Lower leg skin (tissue), 4 donors: ENCODE measurements at regions not wholly inside any gene's neighbourhood (a gene's known extent, or its start where the extent isn't known, plus 50 kb on each side); places are given as distances from the start of the nearest gene placed in this dataset.

ENCODE experiments used
- DNase-seq, 2 donors: peaks; one replicate each; pipeline ENCODE4 v3.0.0-alpha.2; 2019; ENCODE audit warnings: low spot score in 2 of 2
- H3K4me3 ChIP-seq: fragments of 200-600 bp; sonication (generic); 2 replicates; pipeline ENCODE4 v1.5.1; 2017; ENCODE audit warnings: mild to moderate bottlenecking, low read depth; ENCODE audit not compliant: poor library complexity, severe bottlenecking
- POLR2A ChIP-seq, 2 donors: fragments of 450-650 bp; IDR thresholded peaks; one replicate each; pipeline ENCODE4 v1.6.1; 2016 to 2017; ENCODE audit warnings: antibody characterized with exemption in 2 of 2, mild to moderate bottlenecking in 1 of 2, moderate library complexity in 1 of 2
- WGBS, 2 donors: methylation state at CpG; one replicate each; pipeline ENCODE4 v1.1.5; 2018; 5-methylcytosine and 5-hydroxymethylcytosine counted together
- intact Hi-C: fragments of 100-400 bp; cut with DNase I; formaldehyde crosslinking; loops from one replicate; pipeline ENCODE4 v1.15.0; 2023; ENCODE audit warnings: low total_unique reads
- TF ChIP-seq, protein P1 (sequence below), 3 donors: fragments of 450-650 bp; IDR thresholded peaks; one replicate each; pipeline ENCODE4 v1.5.1; 2016; ENCODE audit warnings: antibody characterized with exemption in 3 of 3, mild to moderate bottlenecking in 3 of 3, moderate library complexity in 2 of 3

DNA sequence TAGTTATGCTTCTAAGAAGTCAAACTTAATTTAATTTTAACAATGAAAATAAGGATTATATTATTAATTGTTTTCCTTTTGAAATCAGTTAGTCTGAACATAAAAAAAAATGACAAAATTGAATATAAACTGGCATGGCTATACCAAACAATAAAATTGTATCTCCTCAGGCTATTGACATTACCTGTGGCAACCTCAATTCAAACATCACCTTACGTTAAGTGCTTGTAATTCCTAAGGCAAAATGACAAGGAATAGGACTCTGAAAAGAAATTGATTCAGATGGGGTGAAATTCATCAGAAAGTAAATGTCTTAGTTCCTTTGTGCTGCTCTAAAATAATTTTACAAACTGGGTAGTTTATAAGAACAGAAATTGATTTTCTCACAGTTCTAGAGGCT lies 89.5 kb downstream of the SLITRK6 start:
- no peak for DNase-seq
- intact Hi-C loops: no loop called here
- no peak overlapping the region for H3K4me3 ChIP-seq
- TF ChIP-seq, protein P1, sequence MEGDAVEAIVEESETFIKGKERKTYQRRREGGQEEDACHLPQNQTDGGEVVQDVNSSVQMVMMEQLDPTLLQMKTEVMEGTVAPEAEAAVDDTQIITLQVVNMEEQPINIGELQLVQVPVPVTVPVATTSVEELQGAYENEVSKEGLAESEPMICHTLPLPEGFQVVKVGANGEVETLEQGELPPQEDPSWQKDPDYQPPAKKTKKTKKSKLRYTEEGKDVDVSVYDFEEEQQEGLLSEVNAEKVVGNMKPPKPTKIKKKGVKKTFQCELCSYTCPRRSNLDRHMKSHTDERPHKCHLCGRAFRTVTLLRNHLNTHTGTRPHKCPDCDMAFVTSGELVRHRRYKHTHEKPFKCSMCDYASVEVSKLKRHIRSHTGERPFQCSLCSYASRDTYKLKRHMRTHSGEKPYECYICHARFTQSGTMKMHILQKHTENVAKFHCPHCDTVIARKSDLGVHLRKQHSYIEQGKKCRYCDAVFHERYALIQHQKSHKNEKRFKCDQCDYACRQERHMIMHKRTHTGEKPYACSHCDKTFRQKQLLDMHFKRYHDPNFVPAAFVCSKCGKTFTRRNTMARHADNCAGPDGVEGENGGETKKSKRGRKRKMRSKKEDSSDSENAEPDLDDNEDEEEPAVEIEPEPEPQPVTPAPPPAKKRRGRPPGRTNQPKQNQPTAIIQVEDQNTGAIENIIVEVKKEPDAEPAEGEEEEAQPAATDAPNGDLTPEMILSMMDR (IDR thresholded peaks at IDR 0.05): no peak
- TF ChIP-seq POLR2A (IDR thresholded peaks at IDR 0.05): no peak
- 63 to 74% methylated on average over 1 of the region's 1 CpG for WGBS, 2 donors

DNA sequence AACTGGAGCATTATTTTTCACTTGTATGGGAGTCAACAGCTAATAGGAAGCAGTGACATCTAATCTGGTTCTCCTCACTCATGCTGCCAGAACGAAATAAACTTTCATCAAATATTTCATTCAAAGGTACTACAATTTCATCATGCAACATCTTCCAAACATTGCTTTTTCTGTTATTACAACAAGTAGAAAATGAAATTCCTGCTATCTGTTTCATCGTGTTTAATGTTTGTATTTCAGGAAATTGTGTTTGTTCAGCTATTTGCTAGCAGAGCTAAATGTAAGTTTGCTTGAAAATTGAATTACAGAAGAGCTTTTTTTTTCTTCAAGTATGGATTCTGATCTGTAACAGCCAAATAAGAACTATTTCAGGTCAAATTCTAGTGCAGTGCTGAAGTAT lies 90.1 kb downstream of the SLITRK6 start:
- intact Hi-C loops: no loop called here
- H3K4me3 ChIP-seq: no peak overlapping the region
- TF ChIP-seq, protein P1 (IDR thresholded peaks at IDR 0.05): no peak
- TF ChIP-seq POLR2A (IDR thresholded peaks at IDR 0.05): no peak
- DNase-seq: no peak
- 68 to 73% methylated on average over 2 of the region's 2 CpGs for WGBS, 2 donors

DNA sequence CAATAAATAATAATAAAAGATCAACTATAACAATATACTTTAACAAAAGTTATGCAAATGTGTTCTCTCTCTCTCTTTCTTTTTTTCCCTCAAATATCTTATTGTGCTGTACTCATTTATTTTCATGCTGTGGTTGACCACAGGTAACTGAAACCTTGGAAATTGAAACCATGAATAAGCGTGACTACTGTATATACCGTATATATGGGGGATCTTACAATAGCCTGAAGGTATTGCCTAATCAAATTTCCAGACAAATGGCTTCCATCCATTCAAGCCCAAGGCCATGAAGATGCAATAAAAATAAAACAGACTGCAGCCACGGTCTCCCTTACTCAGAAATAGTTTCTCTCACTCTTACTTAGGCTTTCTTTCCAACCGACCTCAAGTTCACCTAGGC lies 98.3 kb downstream of the SLITRK6 start:
- intact Hi-C loops: no loop called here
- TF ChIP-seq, protein P1 (IDR thresholded peaks at IDR 0.05): no peak
- TF ChIP-seq POLR2A (IDR thresholded peaks at IDR 0.05): no peak
- no peak overlapping the region for H3K4me3 ChIP-seq
- WGBS, 2 donors: 68 to 75% methylated on average over 4 of the region's 4 CpGs
- DNase-seq: no peak

DNA sequence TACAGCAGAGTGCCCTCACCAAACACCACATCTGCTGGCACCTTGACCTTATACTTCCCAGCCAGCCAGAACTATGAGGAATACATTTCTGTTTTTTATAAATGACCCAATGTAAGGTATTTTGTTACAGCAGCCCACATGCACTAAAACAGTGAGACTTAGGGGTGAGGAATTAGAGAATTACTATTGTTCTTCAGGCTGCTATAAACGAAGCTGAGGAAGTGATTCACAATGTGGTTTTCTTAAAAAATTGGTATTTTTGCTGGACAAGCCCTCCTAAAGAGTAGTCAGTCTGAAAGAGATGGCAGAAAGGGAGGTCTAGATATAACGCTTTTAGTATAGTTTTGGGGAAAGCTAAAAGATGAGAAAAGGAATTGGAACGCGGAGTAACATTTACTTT lies 101.0 kb downstream of the SLITRK6 start:
- no peak overlapping the region for H3K4me3 ChIP-seq
- 62% methylated on average over 4 of the region's 4 CpGs for WGBS, 2 donors
- TF ChIP-seq POLR2A (IDR thresholded peaks at IDR 0.05): no peak
- TF ChIP-seq, protein P1 (IDR thresholded peaks at IDR 0.05): no peak
- no peak for DNase-seq
- intact Hi-C loops: no loop called here

DNA sequence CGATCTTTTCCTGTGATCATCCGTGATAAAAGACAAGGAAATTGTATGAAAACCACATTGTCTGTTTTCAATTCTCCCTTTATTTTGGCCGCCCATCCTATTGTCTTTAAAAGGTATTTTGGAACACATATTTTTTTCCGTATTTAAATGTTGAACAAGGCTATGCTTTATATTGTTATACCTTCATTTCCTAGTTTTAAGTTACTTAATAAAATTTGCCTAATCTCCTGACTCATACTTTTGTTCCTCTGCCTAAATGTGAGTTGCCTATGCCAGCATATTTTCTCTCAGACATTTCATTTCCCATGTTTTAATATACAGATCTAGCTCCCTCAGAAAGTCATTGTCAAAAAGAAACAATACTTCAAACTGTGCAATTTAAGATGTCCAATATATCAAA lies 104.2 kb downstream of the SLITRK6 start:
- intact Hi-C loops: no loop called here
- no peak for DNase-seq
- TF ChIP-seq, protein P1 (IDR thresholded peaks at IDR 0.05): no peak
- no peak for TF ChIP-seq POLR2A (IDR thresholded peaks at IDR 0.05)
- 12 to 22% methylated on average over 4 of the region's 4 CpGs for WGBS, 2 donors
- no peak overlapping the region for H3K4me3 ChIP-seq

DNA sequence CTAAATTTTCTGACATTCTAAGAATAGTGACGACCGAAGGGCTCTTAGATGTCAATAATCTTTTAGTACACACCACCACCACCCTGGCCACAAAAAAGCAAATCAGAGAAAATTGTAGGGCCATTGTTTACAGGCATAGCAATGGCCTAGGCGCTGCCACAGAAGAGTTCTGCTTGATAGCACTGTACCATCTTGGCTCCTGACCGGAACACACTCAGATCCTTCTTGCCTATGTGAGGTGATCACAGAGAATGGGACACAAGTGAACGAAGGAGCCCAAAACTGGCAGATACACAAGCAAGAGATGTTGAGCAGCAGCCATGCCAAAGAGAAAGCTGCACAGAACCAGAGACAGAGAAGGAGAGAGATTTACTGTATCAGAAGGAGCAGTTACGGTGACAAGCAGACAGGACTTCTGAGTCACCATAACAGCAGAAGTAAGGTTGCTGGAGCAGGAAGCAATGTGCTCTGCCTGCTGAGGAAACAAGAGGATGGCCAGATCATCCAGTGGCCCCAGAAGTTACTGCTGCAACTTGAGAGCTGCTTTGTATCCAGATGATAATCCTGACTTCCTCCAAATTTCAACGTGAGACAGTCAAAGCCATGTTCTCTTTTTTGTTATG lies 105.2 kb downstream of the SLITRK6 start:
- intact Hi-C loops: no loop called here
- no peak for DNase-seq
- no peak for TF ChIP-seq POLR2A (IDR thresholded peaks at IDR 0.05)
- TF ChIP-seq, protein P1 (IDR thresholded peaks at IDR 0.05): no peak
- 71 to 72% methylated on average over 7 of the region's 7 CpGs for WGBS, 2 donors
- H3K4me3 ChIP-seq: no peak overlapping the region
